Epithelial cell of proximal tubule (primary cell): ENCODE measurements at regions not wholly inside any gene's neighbourhood (a gene's known extent, or its start where the extent isn't known, plus 50 kb on each side); places are given as distances from the start of the nearest gene placed in this dataset.
"Not testable (repeated sequence)": the region's sequence is repeated elsewhere in the genome, so short reads cannot be mapped to it uniquely, and the experiment has no call there.

ENCODE experiments used
- DNase-seq: peaks from one replicate; pipeline ENCODE4 v3.0.0-alpha.2; 2011; ENCODE audit warnings: low read depth
- H3K4me3 ChIP-seq: 2 replicates; pipeline ENCODE4 v1.5.1; 2011; ENCODE audit warnings: low read depth, mild to moderate bottlenecking, low read length
- TF ChIP-seq, protein P1 (sequence below): conservative IDR thresholded peaks from 2 replicates; pipeline ENCODE4 v1.5.1; 2012; ENCODE audit warnings: low read depth, mild to moderate bottlenecking, low read length

DNA sequence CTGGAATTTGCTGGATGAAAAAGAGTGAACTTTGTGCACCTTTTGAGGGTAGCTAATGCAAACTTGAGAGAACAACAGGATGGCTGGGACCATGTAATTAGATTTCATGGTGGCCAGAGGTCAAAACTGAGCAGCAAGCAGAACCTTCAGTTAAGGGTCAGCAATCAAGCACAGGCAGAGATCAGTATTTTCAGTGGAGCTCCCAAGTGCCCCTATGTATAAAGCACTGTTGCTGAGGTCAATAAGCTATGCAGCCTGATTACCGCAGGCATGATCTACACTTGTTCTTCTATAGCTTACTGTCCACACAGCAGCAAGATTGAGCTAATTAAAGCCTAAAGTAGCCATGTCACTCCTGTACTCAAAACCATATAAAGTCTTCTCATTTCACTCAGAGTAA is 62.1 kb upstream of the TMC1 start:
- no peak for DNase-seq
- TF ChIP-seq, protein P1, sequence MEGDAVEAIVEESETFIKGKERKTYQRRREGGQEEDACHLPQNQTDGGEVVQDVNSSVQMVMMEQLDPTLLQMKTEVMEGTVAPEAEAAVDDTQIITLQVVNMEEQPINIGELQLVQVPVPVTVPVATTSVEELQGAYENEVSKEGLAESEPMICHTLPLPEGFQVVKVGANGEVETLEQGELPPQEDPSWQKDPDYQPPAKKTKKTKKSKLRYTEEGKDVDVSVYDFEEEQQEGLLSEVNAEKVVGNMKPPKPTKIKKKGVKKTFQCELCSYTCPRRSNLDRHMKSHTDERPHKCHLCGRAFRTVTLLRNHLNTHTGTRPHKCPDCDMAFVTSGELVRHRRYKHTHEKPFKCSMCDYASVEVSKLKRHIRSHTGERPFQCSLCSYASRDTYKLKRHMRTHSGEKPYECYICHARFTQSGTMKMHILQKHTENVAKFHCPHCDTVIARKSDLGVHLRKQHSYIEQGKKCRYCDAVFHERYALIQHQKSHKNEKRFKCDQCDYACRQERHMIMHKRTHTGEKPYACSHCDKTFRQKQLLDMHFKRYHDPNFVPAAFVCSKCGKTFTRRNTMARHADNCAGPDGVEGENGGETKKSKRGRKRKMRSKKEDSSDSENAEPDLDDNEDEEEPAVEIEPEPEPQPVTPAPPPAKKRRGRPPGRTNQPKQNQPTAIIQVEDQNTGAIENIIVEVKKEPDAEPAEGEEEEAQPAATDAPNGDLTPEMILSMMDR = no peak
- no peak overlapping the region for H3K4me3 ChIP-seq

DNA sequence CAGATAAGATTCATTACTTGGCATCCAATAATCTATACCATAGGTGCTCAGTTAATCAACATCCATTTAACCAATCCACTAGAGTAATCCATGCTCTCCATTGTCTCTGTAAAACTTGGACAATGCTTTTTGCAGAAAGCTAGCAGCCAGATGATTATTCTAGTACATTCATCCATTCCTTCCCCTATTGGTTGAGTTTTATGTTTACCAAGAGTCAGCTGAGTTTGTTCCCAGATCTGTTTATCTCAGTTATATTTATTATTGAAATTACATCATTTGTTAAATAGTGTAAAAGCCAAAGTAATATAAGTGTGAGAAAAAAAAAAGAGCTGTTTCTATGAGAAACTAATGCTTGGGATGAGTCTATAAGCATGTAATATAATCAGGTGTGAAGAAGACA is 63.3 kb upstream of the TMC1 start:
- H3K4me3 ChIP-seq = no peak overlapping the region
- DNase-seq = no peak
- TF ChIP-seq, protein P1 = no peak

DNA sequence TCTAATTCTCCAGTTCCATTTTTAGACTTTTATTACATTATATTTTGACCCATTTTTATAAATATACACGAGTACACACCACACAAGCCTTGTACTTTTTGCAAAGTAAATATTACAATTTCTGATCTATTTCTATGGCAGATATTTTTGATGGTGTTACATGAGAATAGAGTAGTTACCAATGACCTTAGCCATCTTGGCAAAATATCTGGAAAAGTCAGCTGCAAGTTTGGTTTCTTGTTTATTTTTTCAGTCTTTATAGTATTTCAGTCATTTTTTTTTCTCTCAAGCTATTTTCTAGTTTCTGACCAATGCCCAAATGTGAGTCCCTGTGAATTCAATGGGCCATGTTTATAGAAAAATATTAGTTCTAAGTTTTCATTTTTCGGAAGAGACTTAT is 64.0 kb upstream of the TMC1 start:
- no peak overlapping the region for H3K4me3 ChIP-seq
- TF ChIP-seq, protein P1 = no peak
- DNase-seq = no peak

DNA sequence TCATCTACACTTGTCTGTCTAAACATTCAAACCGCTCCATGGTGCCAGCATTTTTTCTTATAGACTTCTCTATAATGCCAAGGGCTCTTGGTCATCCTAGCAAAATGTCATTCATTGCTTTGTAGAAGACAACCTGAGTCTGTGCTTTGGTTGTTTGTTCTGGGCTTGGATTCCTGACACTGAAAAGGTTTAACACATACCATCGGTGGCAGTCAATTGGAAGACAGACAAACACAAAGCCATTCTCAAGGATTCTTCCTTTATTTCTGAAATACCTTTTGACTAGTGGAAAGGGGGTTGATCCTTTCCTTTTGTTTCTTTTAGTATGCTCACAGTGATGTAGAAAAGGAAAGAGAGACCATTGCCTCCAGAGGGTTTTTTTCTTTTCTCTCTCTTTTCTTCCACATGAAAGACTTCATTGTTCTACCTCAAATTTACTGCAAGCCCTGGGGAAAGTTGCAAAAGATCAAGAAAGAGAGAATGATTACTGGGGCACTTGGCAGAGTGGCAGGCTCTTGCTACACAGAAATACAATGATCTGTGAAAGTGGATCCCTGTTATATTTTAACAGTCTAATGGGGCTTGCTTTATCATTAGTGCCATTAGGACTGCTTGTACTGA is 66.4 kb upstream of the TMC1 start:
- no peak for DNase-seq
- TF ChIP-seq, protein P1 = no peak
- no peak overlapping the region for H3K4me3 ChIP-seq

DNA sequence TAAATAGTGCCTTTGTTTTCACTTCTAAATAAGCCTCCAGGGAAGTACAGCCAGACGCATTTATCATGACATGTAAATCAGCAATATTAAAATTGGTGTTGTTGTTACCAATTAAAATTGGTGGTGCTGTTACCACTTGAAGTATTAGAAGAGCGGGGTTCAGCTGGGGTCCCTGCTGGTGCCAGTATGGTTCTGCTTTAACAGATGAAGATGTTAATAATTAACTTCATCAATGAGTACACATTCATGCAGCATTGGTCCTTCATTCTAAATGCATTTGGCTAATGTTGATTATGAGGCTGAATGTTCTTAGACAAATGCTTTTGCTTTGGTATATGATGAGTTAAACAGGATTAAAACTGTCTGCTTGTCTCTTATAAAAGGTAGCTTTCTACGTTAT is 67.6 kb upstream of the TMC1 start:
- no peak overlapping the region for H3K4me3 ChIP-seq
- TF ChIP-seq, protein P1 = no peak
- DNase-seq = no peak

DNA sequence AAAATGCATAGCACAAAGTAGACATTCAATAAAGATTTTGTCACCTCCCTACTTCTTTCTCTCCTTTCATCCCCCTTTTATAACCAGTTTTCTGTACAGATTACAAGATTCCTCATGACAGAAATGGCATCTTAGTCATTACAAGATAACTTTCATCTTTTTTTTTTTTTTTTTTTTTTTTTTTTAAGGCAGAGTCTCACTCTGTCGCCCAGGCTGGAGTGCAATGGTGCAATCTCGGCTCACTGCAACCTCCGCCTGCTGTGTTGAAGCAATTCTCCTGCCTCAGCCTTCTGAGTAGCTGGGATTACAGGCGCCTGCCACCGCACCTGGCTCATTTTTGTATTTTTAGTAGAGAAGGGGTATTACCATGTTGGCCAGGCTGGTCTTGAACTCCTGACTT is 75.2 kb upstream of the TMC1 start:
- not testable (repeated sequence) for DNase-seq, H3K4me3 ChIP-seq

DNA sequence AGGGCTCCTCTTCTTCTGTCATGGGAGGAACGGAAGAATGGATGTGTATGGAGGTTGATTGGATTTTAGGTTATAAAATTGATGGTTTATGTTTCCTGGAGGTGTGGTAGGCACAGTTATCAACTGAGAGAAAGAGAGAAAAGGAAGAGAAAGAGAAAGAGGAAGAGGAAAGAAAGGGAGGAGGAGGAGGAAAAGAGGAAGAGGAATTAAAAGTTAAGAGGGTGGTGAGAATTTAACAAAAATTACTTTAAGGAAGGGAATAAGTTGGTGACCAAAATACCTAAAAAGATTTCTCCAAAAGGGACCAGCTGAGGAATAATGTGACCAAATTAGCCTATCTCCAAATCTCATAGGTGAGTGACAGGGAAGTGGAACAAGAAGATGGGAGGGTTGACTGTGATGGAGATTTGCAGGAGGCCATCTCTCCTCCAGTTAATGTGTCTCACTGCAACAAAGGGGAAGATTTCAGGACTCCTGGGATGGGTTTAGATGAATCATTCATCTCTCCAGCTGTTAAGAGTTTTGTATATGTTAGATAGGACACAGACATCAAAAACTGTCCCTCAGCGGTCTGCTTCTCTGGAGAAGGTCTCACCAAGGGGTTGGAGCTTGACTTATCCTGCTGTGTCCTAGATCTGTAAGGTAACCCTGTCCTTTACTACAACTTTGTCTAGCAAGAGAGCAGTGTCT is 76.0 kb upstream of the TMC1 start:
- no peak overlapping the region for H3K4me3 ChIP-seq
- DNase-seq = no peak
- TF ChIP-seq, protein P1 = no peak
